Mesendoderm (in vitro differentiated cells): ENCODE measurements at regions not wholly inside any gene's neighbourhood (a gene's known extent, or its start where the extent isn't known, plus 50 kb on each side); places are given as distances from the start of the nearest gene placed in this dataset.

Source experiments
- DNase-seq: peaks from one replicate; pipeline ENCODE4 v3.0.0; 2013
- H2AK5ac ChIP-seq: 2 replicates; pipeline ENCODE4 v1.6.1; 2013; ENCODE audit warnings: low read length, inconsistent platforms
- H2BK120ac ChIP-seq: 2 replicates; pipeline ENCODE4 v1.6.1; 2013; ENCODE audit warnings: low read depth, mild to moderate bottlenecking, low read length, moderate library complexity, mixed read lengths
- H2BK15ac ChIP-seq: replicated peaks from 2 replicates; pipeline ENCODE4 v1.6.1; 2013; ENCODE audit warnings: low read depth, mild to moderate bottlenecking, moderate library complexity
- H2BK5ac ChIP-seq: 2 replicates; pipeline ENCODE4 v1.6.1; 2013; ENCODE audit warnings: low read length, inconsistent platforms
- H3K18ac ChIP-seq: 2 replicates; pipeline ENCODE4 v1.6.1; 2013; ENCODE audit warnings: mild to moderate bottlenecking, low read length, mixed read lengths
- H3K23ac ChIP-seq: one replicate; pipeline ENCODE4 v1.6.1; 2013; ENCODE audit warnings: low read length
- H3K27ac ChIP-seq: 2 replicates; pipeline ENCODE4 v1.5.1; 2013; ENCODE audit warnings: low read depth, mild to moderate bottlenecking, inconsistent platforms, low read length, moderate library complexity
- H3K27me3 ChIP-seq: 2 replicates; pipeline ENCODE4 v1.6.1; 2013; ENCODE audit warnings: low read length, control low read depth, mild to moderate bottlenecking, inconsistent platforms; ENCODE audit not compliant: insufficient read depth, poor library complexity
- H3K36me3 ChIP-seq: 2 replicates; pipeline ENCODE4 v1.6.1; 2013; ENCODE audit warnings: low read length, inconsistent platforms; ENCODE audit not compliant: control insufficient read depth, insufficient read depth
- H3K4ac ChIP-seq: one replicate; pipeline ENCODE4 v1.6.1; 2013; ENCODE audit warnings: low read depth, mild to moderate bottlenecking, low read length, moderate library complexity
- H3K4me1 ChIP-seq: 2 replicates; pipeline ENCODE4 v1.6.1; 2013; ENCODE audit warnings: low read depth, low read length, inconsistent platforms; ENCODE audit not compliant: control insufficient read depth
- H3K4me2 ChIP-seq: 2 replicates; pipeline ENCODE4 v1.6.1; 2013; ENCODE audit warnings: low read length
- H3K4me3 ChIP-seq: 2 replicates; pipeline ENCODE4 v1.5.1; 2013; ENCODE audit warnings: mild to moderate bottlenecking, low read length
- H3K56ac ChIP-seq: one replicate; pipeline ENCODE4 v1.6.1; 2013; ENCODE audit warnings: low read length
- H3K79me1 ChIP-seq: 2 replicates; pipeline ENCODE4 v1.6.1; 2013; ENCODE audit warnings: low read length, inconsistent platforms
- H3K79me2 ChIP-seq: 2 replicates; pipeline ENCODE4 v1.6.1; 2013; ENCODE audit warnings: mild to moderate bottlenecking, low read length; ENCODE audit not compliant: control insufficient read depth, insufficient read depth
- H3K9ac ChIP-seq: 2 replicates; pipeline ENCODE4 v1.6.1; 2013; ENCODE audit warnings: low read length, inconsistent platforms
- H4K5ac ChIP-seq: one replicate; pipeline ENCODE4 v1.6.1; 2013; ENCODE audit warnings: low read length
- H4K8ac ChIP-seq: one replicate; pipeline ENCODE4 v1.6.1; 2013; ENCODE audit warnings: low read depth, mild to moderate bottlenecking, control low read depth, low read length, moderate library complexity
- WGBS: extraction: QIAGEN DNeasy Blood & Tissue Kit; methylation state at CpG from one replicate; pipeline ENCODE4 v1.1.7; 2013; ENCODE audit warnings: low lambda C conversion rate, missing lambda C conversion rate; ENCODE audit not compliant: insufficient coverage; ENCODE audit errors: extremely low coverage; 5-methylcytosine and 5-hydroxymethylcytosine counted together

DNA sequence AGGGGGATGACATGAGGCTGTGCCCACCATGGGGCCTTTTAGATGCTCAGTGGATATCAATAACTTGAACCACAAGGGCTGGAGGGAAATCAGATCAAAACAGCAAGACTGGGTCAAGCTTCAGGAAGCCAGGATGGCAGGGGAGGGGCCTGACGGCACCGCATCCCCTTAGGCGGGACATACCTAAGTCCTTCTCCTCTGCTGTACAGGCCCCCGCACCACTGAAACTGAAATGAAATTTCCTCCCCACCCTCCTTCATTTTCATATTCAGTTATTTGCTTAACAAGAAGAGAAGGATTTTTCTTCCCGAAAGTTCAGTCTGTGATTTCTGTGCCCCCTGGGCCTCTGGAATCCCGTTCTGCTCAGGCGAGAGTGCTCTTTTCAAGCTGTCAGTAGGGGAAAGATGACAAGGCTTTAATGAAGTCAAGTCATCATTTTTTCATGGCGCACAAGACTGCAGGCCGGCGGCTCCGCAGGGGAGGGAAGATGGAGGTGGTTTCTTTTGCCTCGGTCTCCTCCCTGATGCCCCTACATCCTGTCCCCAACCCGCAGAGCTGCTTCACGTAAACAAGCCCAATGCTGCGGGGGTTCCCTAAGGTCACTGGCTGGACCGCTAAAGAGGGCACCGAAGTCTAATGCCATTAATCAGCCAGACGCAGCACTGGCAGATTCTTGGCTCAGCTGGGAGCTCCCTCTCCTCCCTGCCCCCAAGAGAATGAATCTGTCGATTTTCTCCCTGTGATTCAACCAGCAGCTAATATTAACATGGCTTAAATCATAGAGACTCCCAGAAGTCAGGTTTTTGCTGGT is 264.8 kb downstream of the C1orf94 start:
- Histone ChIP-seq H3K36me3 (no peaks in the 10 kb centered on the region), H2BK5ac (no peak overlapping the region)
- no CpG with 5 or more reads among the region's 19 CpGs for WGBS

DNA sequence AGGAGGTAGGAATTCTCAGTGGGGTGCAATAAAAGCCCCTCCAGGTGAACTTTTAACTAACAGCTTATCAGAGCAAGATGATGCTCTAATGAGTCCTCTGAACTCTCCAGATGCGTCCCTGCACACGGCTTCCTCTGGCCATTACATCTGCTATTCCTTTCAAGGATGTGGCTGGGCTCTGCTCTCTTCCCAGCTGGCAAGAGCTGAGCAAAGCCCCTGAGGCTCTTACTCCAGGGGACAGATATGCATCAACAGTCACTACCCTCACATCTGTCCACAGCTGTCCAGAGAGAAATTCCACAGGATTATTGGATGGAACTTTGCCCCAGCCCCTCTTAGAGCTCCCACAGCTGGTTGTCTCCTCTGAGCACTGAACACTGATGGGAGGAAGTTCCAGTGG is 267.8 kb downstream of the C1orf94 start:
- Histone ChIP-seq H2BK5ac (no peak overlapping the region), H3K9ac (no peak overlapping the region), H3K79me1 (no peaks in the 10 kb centered on the region), H3K18ac (no peak overlapping the region), H4K8ac (no peak overlapping the region), H3K27ac (no peak overlapping the region), H3K4me1 (no peaks in the 10 kb centered on the region), H3K27me3 (no peaks in the 10 kb centered on the region), H4K5ac (no peak overlapping the region), H3K23ac (no peak overlapping the region), H2BK15ac (no peak overlapping the region), H3K4ac (no peak overlapping the region), H2BK120ac (no peak overlapping the region), H3K4me2 (no peak overlapping the region), H3K4me3 (no peak overlapping the region), H2AK5ac (no peak overlapping the region), H3K56ac (no peak overlapping the region), H3K36me3 (no peaks in the 10 kb centered on the region), H3K79me2 (no peaks in the 10 kb centered on the region)
- no CpG with 5 or more reads among the region's 2 CpGs for WGBS
- no peak for DNase-seq

More for the DNA sequence above, 264.8 kb downstream of the C1orf94 start:
- no peak overlapping the region for H4K8ac ChIP-seq
- H3K23ac ChIP-seq: no peak overlapping the region
- no peaks in the 10 kb centered on the region for H3K27me3 ChIP-seq
- no peak overlapping the region for H2BK15ac ChIP-seq
- H3K56ac ChIP-seq: no peak overlapping the region
- no peaks in the 10 kb centered on the region for H3K79me2 ChIP-seq
- no peak overlapping the region for H4K5ac ChIP-seq
- H3K27ac ChIP-seq: no peak overlapping the region
- H3K4ac ChIP-seq: no peak overlapping the region
- H3K18ac ChIP-seq: no peak overlapping the region
- no peak overlapping the region for H2BK120ac ChIP-seq
- no peak overlapping the region for H2AK5ac ChIP-seq
- H3K4me3 ChIP-seq: no peak overlapping the region
- no peak overlapping the region for H3K4me2 ChIP-seq
- no peak overlapping the region for H3K9ac ChIP-seq
- H3K4me1 ChIP-seq: no peaks in the 10 kb centered on the region
- no peak for DNase-seq
- no peaks in the 10 kb centered on the region for H3K79me1 ChIP-seq

DNA sequence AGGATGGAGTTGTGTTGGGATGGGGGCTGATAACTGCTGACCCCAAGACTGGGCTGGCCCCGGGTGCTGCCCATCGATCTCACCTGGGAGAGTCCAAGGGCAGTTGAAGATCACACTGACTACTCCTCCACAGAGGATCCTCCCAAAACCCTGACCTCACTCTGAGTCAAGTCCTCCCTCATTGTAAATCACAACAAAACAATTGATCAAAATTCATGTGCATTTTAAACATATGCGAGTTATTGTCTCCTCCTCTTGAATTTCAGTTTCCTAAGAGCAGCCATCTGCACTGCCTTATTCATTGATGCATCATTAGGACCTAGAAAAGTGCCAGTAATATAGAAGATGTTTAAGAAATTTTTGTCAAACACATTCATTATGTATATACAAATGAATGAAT is 273.6 kb downstream of the C1orf94 start:
- Histone ChIP-seq H3K4me3 (no peak overlapping the region), H2BK15ac (no peak overlapping the region), H3K4me1 (no peaks in the 10 kb centered on the region), H2BK5ac (no peak overlapping the region), H3K79me1 (no peaks in the 10 kb centered on the region), H3K56ac (no peak overlapping the region), H3K27ac (no peak overlapping the region), H3K79me2 (no peaks in the 10 kb centered on the region), H3K4ac (no peak overlapping the region), H3K36me3 (no peaks in the 10 kb centered on the region), H4K8ac (no peak overlapping the region), H4K5ac (no peak overlapping the region), H2BK120ac (no peak overlapping the region), H3K23ac (no peak overlapping the region), H3K4me2 (no peak overlapping the region), H2AK5ac (no peak overlapping the region), H3K27me3 (no peaks in the 10 kb centered on the region), H3K18ac (no peak overlapping the region), H3K9ac (no peak overlapping the region)
- no CpG with 5 or more reads among the region's 3 CpGs for WGBS
- no peak for DNase-seq

DNA sequence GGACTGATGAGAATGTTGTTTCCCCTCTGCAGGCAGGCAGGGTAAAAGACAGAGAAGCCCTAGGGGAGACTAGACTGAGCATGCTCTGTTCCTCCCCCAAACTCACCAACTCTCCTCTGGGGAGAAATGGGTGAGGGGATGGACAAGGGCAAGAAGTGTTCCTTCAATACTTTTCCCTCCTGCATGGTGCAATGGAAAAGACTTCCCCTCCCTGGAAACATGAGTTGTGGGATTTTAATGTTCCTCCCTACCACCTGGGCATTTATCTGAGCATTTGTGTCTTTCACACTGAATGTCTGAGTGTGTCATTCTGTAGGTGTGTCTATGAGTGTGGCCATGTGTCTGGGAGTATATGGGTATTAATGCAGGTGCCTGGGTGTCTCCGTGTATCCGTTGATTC is 275.7 kb downstream of the C1orf94 start:
- Histone ChIP-seq H3K56ac (no peak overlapping the region), H3K4ac (no peak overlapping the region), H3K9ac (no peak overlapping the region), H3K18ac (no peak overlapping the region), H4K5ac (no peak overlapping the region), H3K27ac (no peak overlapping the region), H2BK15ac (no peak overlapping the region), H2BK5ac (no peak overlapping the region), H3K79me1 (no peaks in the 10 kb centered on the region), H3K4me1 (no peaks in the 10 kb centered on the region), H2AK5ac (no peak overlapping the region), H2BK120ac (no peak overlapping the region), H3K4me3 (no peak overlapping the region), H3K27me3 (no peaks in the 10 kb centered on the region), H3K4me2 (no peak overlapping the region), H4K8ac (no peak overlapping the region), H3K36me3 (no peaks in the 10 kb centered on the region), H3K23ac (no peak overlapping the region), H3K79me2 (no peaks in the 10 kb centered on the region)
- DNase-seq: no peak
- no CpG with 5 or more reads among the region's 2 CpGs for WGBS

DNA sequence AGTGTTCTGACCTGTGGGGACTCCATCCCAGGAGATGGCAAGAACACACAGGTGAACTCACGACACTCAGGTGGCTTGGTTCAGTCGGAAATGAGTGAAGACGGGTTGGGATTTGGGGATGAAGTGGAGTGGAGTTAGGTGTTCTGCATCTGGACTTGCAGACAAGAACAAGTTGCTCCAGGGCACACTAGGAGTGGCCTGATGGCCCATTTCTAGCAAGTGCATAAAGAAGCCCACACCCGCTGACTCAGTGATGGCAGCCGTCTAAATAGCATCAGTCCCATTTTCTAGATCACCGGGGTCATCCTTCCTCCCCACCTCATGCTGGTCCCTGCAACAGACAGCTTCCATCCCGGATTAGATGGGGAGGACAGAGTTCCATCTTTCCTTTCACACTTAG is 278.4 kb downstream of the C1orf94 start:
- no peaks in the 10 kb centered on the region for H3K27me3 ChIP-seq
- H3K36me3 ChIP-seq: no peaks in the 10 kb centered on the region
- no peak overlapping the region for H3K23ac ChIP-seq
- DNase-seq: no peak
- H3K18ac ChIP-seq: no peak overlapping the region
- no peak overlapping the region for H3K4ac ChIP-seq
- H3K56ac ChIP-seq: no peak overlapping the region
- no peaks in the 10 kb centered on the region for H3K79me2 ChIP-seq
- H2BK120ac ChIP-seq: no peak overlapping the region
- no peak overlapping the region for H3K27ac ChIP-seq
- no CpG with 5 or more reads among the region's 7 CpGs for WGBS
- no peak overlapping the region for H4K8ac ChIP-seq
- no peaks in the 10 kb centered on the region for H3K79me1 ChIP-seq
- no peak overlapping the region for H3K9ac ChIP-seq
- H4K5ac ChIP-seq: no peak overlapping the region
- H2BK5ac ChIP-seq: no peak overlapping the region
- H2BK15ac ChIP-seq: no peak overlapping the region
- H2AK5ac ChIP-seq: no peak overlapping the region
- no peak overlapping the region for H3K4me3 ChIP-seq
- no peak overlapping the region for H3K4me2 ChIP-seq
- H3K4me1 ChIP-seq: no peaks in the 10 kb centered on the region

DNA sequence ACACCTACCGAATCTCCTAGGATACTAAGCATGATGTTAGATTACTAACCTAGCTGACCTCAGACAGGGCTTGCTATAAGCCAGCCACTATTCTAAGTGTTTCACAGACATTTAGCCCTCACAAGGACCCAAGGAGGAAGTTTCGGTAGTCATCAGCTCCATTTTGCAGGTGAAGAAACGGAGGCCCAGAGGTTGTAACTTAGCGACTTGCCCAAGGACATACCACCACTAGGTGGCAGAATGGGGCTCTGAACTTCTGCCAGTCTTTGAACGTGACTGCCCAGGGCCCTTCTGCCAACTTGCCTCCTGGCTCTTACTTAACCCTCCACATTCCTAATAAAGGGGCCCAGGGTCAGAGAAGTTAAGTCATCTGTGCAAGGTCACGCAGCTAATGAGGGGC is 283.5 kb downstream of the C1orf94 start:
- no peak overlapping the region for H3K4me3 ChIP-seq
- no peak overlapping the region for H3K18ac ChIP-seq
- H3K27me3 ChIP-seq: no peaks in the 10 kb centered on the region
- no peak overlapping the region for H2BK120ac ChIP-seq
- no peak overlapping the region for H3K4me2 ChIP-seq
- H3K9ac ChIP-seq: no peak overlapping the region
- H3K4ac ChIP-seq: no peak overlapping the region
- H4K5ac ChIP-seq: no peak overlapping the region
- no peak overlapping the region for H3K23ac ChIP-seq
- no peak overlapping the region for H2AK5ac ChIP-seq
- no peaks in the 10 kb centered on the region for H3K4me1 ChIP-seq
- H3K79me1 ChIP-seq: no peaks in the 10 kb centered on the region
- no peak overlapping the region for H3K27ac ChIP-seq
- DNase-seq: peak; percentile 59
- no peak overlapping the region for H2BK5ac ChIP-seq
- H3K36me3 ChIP-seq: no peaks in the 10 kb centered on the region
- H3K56ac ChIP-seq: no peak overlapping the region
- H2BK15ac ChIP-seq: no peak overlapping the region
- no peak overlapping the region for H4K8ac ChIP-seq
- H3K79me2 ChIP-seq: no peaks in the 10 kb centered on the region
- WGBS: no CpG with 5 or more reads among the region's 6 CpGs
